Hindlimb muscle (tissue), 1 donor: ENCODE measurements at regions not wholly inside any gene's neighbourhood (a gene's known extent, or its start where the extent isn't known, plus 50 kb on each side); places are given as distances from the start of the nearest gene placed in this dataset.
A peak's percentile ranks its signal among the peaks of the same experiment; 100 is the strongest.

Source experiments
- DNase-seq: peaks from one replicate; pipeline ENCODE4 v3.0.0-alpha.2; 2013

DNA sequence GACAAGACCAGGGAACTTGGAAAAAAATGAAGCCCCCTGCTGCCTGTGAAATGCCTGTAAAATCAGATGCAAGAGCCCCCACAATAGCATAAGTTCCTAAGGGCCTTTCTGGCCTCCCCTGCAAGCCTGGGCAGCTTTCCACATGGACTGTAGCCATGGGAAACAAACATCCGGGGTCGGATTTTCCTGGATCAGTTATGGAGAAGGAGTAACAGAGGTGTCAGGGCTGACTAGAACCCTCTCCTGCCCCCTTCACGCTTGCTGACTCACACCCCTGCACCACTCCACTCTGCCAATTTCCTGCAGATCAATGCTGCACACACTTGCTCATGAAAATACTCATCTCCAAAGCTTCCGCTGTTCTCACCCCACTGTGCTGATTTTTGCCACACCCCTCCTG is 258.6 kb downstream of the CBLN1 start:
- no peak for DNase-seq

- DNase-seq = no peak
Observed at GRCh38 chr16:49022351-49022963, 259.2 kb downstream of the CBLN1 start.

DNA sequence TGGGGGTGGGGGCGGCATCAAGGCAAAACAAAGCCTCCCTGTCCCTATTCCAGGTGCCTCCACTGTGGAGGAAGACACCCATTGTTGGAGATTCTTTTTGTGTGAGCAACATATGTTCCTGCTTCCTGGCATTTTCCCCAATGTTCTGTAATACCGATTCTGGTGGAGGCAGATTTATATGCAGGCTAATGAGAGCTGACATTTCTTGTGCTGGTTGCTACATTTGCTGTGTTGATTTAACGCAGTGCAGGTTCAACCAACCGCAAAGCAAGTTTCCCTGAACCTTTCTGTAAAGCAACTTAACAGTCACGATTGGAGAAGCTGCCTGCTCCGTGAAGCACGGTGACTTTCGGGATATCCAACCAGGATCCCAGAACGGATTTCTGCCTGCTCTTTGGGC is 260.5 kb downstream of the CBLN1 start:
- DNase-seq = peak; percentile 72

DNA sequence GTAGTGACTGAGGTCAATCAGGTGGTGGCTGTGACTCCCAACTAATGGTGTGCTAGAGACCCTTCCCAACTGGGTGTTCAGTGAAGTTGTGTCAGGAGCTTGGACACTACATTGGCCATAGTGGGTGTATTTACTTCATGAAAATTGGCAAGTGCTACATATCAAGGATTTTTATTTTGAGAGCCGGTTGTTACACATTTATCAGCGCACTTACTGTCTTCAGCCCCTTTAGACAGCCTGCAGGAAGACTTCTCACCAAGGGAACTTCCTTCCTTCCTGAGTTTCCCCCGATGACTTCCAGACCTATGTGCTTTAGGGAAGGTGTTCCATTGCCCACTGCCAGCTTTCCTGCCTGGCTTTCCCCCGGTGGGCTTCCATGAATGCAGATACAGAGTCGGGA is 261.2 kb downstream of the CBLN1 start:
- no peak for DNase-seq

DNA sequence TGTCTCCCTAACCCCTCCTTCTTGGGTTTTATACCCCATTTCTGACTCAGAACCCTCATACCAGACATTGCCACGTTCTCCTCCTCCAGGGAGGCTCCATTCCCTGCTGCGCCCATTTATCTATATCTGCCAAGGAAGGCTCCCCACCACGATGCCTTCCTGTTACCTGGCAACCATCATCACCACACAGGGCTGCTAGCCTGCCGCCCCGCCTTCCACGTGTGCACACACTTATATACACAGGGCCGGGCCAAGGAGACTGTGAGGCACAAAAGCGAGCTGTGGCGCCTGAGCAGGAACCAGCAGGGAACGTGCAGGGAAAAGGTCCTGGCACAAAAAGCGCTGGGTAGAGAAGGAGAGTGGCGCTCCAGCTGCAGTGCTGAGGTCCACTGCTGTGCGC is 261.8 kb downstream of the CBLN1 start:
- no peak for DNase-seq

DNA sequence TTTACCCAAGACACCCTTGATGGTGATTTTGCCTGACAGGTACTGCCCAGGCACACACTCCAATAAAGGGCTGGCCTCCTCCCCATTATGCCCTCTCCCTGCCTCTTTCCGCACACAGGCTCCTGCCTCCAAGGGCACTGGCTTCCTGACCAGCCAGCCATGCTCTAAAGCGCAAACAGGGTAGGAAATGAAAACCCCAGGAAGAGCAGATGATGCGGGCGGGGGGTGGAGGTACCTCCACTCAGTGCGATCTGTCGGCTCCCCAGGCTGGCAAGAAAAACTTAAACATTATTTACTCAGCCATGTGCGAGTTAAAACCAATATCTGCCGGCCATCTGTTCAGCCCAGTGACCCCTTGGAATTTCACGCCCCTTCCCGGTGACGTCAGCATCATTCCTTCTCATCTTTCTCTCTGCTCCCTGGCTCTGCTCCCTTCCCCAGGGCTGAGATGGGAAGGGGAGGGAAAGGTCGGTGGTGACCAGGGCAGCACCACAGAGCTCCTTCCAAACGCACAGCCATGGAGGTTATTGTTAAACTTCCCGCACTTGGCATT is 262.5 kb downstream of the CBLN1 start:
- DNase-seq = peak; percentile 59

DNA sequence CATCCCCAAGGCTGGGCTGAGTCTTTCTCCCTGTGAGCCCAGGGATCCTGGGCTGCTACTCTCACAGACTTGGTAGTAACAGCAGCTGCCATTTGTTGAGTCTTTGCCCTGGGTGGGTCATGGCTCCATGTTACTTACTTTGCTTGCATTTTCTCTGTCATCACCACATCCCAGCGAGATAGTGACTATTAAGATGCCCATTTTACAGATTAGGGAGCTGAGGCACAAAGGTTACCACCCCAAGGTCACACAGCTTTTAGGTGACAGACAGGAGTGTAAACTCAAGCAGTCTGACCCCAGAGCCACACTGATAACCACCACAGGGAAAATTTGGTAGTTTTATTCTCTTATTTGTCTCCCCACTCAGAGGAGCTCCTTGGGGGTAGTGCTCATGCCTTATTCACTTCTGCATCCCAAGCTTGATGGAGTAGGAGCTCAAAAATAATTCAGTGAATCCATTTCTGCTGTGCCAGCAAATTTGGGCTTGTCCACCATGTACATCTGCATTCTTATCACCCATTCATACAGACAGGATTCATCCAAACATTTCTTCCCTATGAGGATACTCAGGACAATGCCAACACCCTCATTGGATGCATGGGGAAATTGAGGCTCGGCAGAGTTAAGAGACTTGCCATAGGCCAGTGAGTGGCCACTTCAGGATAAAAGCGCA is 263.2 kb downstream of the CBLN1 start:
- no peak for DNase-seq

- DNase-seq = no peak
Observed at GRCh38 chr16:49017501-49017900, 264.1 kb downstream of the CBLN1 start.

DNA sequence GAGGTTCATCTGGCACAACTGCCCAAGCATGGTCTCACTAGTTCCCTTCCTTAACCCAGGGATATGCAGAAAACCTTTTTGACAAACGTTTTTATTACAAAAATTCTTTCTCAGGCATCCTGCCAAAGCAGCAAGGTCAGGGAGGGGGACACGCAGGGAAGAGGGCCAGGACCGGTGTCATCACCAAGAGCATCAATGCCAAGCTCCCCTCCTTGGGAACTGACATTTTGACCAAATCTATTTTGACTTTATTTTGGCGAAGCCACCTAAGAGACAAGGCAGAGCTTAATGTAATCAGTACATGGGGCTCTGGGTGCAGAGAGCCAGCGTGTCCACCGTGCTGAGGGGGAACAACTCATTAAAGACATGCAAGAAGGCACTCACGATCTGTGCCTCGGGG is 265.2 kb downstream of the CBLN1 start:
- no peak for DNase-seq

GRCh38 chr16:49015225-49015592 is 266.4 kb downstream of the CBLN1 start:
- no peak for DNase-seq

DNA sequence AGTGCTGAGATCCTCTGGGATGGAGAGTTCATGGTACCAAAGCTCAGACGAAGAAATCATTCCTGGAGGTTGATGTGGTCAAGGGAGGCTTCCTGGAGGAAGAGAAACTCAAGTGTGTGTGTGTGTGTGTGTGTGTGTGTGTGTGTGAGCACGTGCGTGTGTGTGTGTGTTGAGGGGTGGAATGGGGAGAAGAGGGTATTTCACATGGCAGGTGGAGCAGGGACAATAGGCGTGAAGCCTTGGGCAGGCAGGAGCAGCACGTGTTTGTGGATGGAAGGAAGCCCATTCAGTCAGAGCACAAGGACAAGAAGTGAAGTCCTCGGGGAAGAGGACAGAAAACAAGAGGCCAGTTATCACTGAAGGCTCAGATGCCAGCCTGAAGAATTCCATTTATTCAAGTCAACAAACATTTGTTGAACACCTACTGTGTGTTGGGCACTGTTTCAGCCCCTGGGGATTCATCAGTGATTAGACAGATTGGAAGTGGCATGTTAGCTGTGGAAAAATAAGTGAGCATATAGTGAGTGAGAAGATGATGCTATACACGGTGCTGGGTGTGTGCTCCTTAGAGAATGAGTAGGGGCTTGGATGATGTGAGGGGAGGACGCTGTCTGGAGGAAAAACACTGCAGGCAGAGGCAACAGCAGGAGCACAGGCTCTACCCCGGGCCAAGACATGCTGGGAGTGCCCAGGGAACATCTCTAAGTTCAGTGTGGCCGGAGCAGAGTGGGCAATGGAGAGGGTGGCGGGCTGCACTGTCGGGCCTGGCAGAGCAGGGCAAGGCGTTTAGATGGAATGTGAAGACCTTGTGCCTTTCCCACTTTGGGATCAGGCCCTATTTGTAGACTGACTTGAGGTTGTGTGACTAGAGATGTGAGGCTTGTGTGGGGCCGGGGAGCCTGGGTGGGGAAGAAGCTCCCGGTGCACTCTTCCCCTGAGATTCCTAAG is 267.1 kb downstream of the CBLN1 start:
- no peak for DNase-seq

DNA sequence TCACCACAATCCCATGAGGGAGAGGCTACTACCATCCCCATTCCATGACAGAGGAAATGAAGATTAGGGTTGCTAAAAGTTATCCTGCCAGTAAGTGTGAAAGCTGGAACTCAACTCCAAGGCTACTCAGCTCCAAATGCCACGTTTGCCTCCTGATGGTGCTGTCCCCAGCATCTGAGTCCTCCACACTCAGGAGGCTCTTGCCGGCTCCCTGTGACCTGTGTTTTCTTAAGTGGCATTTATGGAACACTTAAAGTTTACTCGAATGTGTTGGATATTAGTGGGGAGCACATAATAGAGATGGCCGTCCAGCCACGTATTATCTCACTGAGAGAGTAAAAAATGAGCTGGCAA is 267.9 kb downstream of the CBLN1 start:
- DNase-seq = no peak

DNA sequence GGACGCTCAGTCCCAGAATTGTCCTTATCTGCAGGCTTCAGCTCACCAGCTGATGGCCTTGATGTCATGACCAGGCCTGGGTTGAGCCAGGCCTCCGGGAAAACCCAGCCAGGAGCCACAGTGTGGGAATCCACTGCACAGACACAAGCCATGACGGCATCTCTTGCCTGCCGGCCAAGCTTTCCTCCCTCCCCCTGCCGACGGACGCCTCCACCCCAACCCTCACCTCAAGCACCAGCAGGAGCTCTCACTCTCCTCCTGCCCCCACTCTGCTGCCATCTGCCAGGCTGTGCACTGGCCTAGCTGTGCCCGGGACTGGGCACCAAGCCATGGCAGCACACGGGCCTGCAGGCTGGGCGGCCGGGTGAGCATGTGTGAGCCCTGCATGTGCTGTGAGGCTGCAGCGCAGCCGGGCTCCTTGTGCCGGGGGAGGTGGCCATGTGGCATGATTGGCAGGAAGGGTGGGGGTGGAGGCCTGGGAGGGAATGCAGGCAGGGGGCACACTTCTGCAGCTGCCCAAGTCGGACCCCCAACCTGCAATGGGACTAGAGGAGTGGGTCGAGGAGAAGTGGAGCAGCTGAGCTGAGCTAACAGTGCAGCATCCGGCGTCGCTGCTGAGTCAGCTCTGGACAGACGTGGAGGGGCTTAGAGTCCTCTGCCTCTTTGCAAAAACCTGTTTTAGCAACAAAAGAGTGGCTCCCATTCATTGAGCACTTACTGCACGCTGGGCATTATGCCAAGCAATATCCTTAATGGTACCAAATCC is 268.5 kb downstream of the CBLN1 start:
- peak; percentile 38 for DNase-seq

GRCh38 chr16:49011901-49012300 is 269.7 kb downstream of the CBLN1 start:
- no peak for DNase-seq

DNA sequence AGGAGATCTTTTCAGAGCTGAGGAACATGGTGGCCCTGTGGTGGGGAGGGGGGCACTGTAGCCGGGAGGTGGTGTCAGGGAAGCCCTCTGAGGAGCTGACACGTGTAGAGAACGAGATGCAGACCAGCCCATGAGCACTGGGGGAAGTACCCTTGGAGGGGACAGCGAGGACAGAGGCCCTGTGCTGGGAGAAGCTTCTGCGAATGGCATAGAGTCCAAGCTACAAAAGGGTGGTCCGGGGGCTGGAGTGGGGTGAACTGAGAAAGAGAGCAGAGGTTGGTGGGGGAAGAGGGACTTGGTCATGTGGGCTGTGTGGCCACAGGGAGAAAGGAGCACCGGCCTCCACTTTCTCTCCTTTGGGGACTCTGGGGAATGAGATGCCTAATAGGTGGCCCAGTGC is 270.8 kb downstream of the CBLN1 start:
- DNase-seq = no peak

GRCh38 chr16:49010396-49010795 is 271.2 kb downstream of the CBLN1 start:
- no peak for DNase-seq

DNA sequence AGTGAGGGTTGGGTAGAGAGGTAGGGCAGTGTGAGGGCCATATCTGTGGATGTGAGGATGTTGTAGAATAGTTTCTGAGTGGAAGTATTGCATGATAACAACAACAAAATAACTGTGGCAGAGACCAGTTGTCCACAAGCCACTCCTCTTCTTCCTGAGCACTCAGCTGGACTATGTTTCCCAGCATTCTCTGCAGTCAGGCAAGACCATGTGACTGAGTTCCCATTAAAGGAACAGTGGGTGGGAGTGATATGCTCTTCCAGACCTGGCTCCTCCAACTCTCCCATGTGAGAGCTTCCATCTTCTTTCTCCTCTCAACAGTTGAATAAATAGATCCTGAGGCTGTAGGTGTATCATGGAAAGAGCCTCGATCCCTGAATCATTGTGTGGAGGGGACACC is 272.4 kb downstream of the CBLN1 start:
- no peak for DNase-seq

- no peak for DNase-seq
Observed at GRCh38 chr16:49003992-49004391, 277.6 kb downstream of the CBLN1 start.

DNA sequence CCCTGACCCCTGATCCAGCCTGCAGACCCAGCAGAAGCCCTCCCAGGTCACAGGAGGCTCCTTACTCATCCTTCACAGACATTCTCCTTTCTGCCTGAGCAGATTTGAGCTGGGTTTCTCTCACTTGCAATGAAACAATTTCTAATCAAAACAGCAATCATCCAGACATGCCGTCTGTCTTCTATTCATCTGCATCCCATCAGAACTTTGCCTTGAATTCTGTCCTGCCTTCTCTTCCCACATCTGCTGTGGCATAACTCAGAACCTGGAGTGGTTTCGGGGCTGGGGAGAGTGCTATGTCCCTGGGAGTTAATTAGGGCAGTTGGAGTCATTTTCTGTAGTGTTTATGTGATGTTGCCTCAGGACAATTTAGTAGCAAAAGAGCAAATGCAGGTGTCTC is 278.6 kb downstream of the CBLN1 start:
- DNase-seq = no peak

DNA sequence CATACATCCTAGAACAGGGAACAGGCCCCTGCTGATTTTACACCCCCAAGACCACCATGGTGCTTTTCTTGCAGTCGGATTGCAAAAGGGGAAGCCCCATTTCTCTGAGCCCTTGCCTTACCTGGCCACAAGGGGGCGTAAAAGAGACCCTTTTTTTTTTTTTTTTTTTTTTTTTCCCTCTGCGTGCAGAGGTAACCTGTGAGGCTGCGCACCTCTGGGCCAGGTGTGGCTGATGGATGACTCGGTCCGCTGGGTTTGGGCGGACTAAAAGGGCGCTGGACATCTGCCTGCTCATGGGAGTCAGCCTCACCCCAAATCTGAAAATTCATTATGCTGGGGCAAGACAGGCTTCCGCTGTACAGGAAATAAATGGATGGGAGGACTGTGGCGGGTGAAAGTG is 281.0 kb downstream of the CBLN1 start:
- DNase-seq = no peak

DNA sequence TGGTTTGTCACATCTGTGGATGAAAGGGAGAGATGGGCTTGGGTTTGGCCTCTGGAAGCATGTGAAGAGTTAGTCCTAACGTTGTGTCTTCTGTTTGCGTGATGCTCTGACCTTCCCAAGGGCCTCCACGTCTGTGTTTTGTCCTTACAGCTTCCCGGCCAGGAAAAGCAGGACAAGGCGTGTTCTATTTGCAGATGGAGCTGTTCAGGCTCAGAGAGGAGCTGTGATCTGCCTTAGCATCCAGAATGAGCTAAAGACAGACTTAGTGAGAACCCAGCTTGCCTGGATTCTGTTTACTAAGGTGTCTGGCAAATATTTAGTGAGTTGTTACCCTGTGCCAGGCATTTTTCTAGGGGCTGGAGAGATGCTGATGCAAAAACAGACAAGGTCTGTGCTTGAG is 282.1 kb downstream of the CBLN1 start:
- no peak for DNase-seq

DNA sequence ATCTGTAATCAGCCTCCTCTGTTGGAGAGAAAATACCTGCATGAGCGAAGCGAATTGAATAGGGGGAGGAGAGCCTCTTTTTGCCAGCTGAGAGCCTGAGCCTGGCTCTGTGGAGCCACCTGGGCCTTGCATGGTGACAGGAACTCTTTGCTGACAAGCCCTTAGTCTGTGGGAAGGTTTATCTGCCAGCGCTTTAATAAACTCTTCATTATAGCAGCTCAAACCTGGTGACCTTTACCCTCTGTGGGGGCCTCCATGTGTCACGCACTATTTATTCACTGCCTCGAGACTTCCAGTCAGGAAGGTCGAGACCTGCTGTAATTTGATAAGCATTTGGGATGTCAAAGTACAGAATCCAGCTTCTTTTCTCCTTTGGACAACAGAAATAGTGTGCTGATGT is 282.6 kb downstream of the CBLN1 start:
- no peak for DNase-seq

DNA sequence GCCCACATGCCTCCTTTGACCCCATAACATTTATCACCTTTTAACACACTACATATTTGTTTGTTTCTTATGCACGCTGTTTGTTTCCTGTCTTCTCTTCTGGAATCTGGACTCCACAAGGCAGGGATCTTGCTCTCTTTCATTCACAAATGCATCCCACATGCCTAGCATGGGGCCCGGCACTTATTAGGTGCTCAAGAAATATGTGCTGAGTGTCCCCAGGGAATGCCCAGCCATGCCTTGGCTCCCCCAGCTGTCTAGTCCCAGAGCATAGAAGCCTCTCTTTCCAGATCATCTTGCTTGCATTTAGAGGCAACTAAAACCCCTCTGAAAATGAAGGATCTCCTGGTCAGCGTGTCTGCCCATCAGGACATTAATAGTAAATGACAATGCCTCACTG is 283.7 kb downstream of the CBLN1 start:
- DNase-seq = no peak
